Mesodermal cell (in vitro differentiated cells): ENCODE measurements at regions not wholly inside any gene's neighbourhood (a gene's known extent, or its start where the extent isn't known, plus 50 kb on each side); places are given as distances from the start of the nearest gene placed in this dataset.
A peak's percentile ranks its signal among the peaks of the same experiment; 100 is the strongest.

ENCODE experiments used
- H3K27ac ChIP-seq: 2 replicates; pipeline ENCODE4 v1.7.0; 2013; ENCODE audit warnings: mild to moderate bottlenecking, low read depth, low read length, moderate library complexity; ENCODE audit not compliant: severe bottlenecking
- H3K36me3 ChIP-seq: 2 replicates; pipeline ENCODE4 v1.7.1; 2013; ENCODE audit warnings: mild to moderate bottlenecking, low read length, moderate library complexity; ENCODE audit not compliant: control insufficient read depth, insufficient read depth
- H3K4me1 ChIP-seq: one replicate; pipeline ENCODE4 v1.7.1; 2013; ENCODE audit warnings: mild to moderate bottlenecking, low read length; ENCODE audit not compliant: insufficient read depth, control insufficient read depth, poor library complexity, severe bottlenecking
- H3K4me3 ChIP-seq: 2 replicates; pipeline ENCODE4 v1.7.0; 2013; ENCODE audit warnings: low read length, control low read depth, mild to moderate bottlenecking; ENCODE audit not compliant: insufficient read depth, poor library complexity, severe bottlenecking; ENCODE audit errors: extremely low read depth
- H3K9me3 ChIP-seq: 2 replicates; pipeline ENCODE4 v1.7.1; 2013; ENCODE audit warnings: mild to moderate bottlenecking, low read length, moderate library complexity; ENCODE audit not compliant: control insufficient read depth
- WGBS, 2 experiments: methylation state at CpG; one replicate each; pipeline ENCODE4 v1.1.5; 2013; ENCODE audit warnings: missing lambda C conversion rate in 2 of 2; ENCODE audit not compliant: insufficient coverage in 2 of 2; 5-methylcytosine and 5-hydroxymethylcytosine counted together

- H3K4me1 ChIP-seq, result peaks cover 26% of the 10 kb centered on the region
- no peaks in the 10 kb centered on the region for H3K36me3 ChIP-seq
- H3K27ac ChIP-seq, result no peak overlapping the region
- no peak overlapping the region for H3K4me3 ChIP-seq
- no peaks in the 10 kb centered on the region for H3K9me3 ChIP-seq
- WGBS, 2 experiments, result 80 to 100% methylated on average over 3 to 4 of the region's 4 CpGs
Observed at GRCh38 chr15:62617741-62618140, 424.8 kb upstream of the TPM1 start.

DNA sequence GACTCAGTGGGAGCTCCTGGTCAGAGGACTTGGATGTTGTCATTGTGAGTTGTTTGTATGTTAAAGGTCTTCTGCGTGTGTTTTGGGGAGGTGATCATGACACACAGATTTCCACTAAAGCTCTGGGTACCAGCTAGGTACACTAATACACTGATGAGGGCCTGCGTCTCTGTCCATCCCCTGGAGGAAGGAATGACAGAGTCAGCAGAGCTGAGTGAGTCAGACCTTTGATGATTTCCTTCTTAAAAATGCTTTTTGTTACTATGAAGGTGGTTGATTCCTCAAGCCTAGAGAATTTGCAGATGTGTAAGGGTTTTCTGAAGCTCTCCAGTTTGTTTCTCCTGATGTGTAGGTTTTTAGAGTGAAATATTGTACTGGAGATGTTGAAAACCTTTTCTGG, 424.1 kb upstream of the TPM1 start:
- H3K27ac ChIP-seq, result peak overlapping the region; percentile 72
- H3K4me3 ChIP-seq, result no peak overlapping the region
- WGBS, 2 experiments, result 82% methylated on average over 1 of the region's 2 CpGs; no CpG with 5 or more reads in 1 of the 2 experiments
- H3K36me3 ChIP-seq, result no peaks in the 10 kb centered on the region
- peaks cover 26% of the 10 kb centered on the region for H3K4me1 ChIP-seq
- no peaks in the 10 kb centered on the region for H3K9me3 ChIP-seq

GRCh38 chr15:62618846-62619504, 423.6 kb upstream of the TPM1 start:
- no peaks in the 10 kb centered on the region for H3K36me3 ChIP-seq
- WGBS, 2 experiments, result 100% methylated on average over 1 of the region's 5 CpGs; no CpG with 5 or more reads in 1 of the 2 experiments
- no peaks in the 10 kb centered on the region for H3K9me3 ChIP-seq
- H3K4me3 ChIP-seq, result no peak overlapping the region
- H3K4me1 ChIP-seq, result peaks cover 26% of the 10 kb centered on the region
- H3K27ac ChIP-seq, result peak overlapping the region; percentile 72

DNA sequence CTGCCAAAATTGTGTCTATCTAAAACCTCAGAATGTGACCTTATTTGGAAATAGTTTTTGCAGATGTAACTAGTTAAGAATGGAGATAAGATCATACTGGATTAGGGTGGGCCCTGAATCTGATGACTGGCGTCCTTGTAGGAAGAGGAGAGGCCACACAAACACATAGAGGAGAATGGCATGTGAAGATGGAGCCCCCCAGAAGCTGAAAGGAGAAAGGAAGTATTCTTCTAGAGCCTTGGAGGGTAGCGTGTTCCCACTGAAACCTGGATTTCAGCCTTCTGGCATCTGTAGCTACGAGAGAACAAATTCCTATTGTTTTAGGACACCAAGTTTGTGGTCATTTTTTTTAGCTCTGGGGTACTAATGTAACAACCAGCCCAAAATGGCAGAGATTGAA, 423.0 kb upstream of the TPM1 start:
- H3K9me3 ChIP-seq, result no peaks in the 10 kb centered on the region
- no peak overlapping the region for H3K4me3 ChIP-seq
- H3K36me3 ChIP-seq, result no peaks in the 10 kb centered on the region
- no peak overlapping the region for H3K27ac ChIP-seq
- 93 to 97% methylated on average over 3 of the region's 3 CpGs for WGBS, 2 experiments
- H3K4me1 ChIP-seq, result peaks cover 26% of the 10 kb centered on the region

DNA sequence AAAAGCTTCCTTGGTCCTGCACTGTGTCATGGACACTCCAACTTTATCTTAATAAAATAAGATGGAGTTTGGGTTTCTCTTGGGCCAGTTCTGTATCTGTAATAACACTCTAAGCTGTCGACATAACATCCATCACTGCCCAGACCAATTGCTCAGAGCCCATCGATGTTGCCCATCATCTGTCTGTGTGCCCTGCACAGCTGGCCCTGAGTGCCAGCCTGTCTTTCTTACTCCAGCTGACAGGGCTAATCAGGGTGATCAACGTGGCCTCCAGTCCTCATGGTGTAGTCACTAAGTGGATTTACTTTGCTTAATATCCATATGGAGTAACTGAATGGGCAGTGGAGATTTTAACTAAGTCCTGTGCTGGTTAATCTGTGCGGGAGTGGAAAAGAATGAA, 419.8 kb upstream of the TPM1 start:
- WGBS, 2 experiments, result 86 to 95% methylated on average over 3 to 4 of the region's 4 CpGs
- H3K9me3 ChIP-seq, result no peaks in the 10 kb centered on the region
- H3K4me3 ChIP-seq, result no peak overlapping the region
- H3K4me1 ChIP-seq, result peaks cover 18% of the 10 kb centered on the region
- H3K27ac ChIP-seq, result no peak overlapping the region
- H3K36me3 ChIP-seq, result no peaks in the 10 kb centered on the region

- no peaks in the 10 kb centered on the region for H3K36me3 ChIP-seq
- no peaks in the 10 kb centered on the region for H3K4me1 ChIP-seq
- no peak overlapping the region for H3K4me3 ChIP-seq
- 83 to 91% methylated on average over 4 to 7 of the region's 7 CpGs for WGBS, 2 experiments
- no peaks in the 10 kb centered on the region for H3K9me3 ChIP-seq
- no peak overlapping the region for H3K27ac ChIP-seq
Observed at GRCh38 chr15:62624547-62625378, 417.8 kb upstream of the TPM1 start.

- Histone ChIP-seq H3K27ac (no peak overlapping the region), H3K4me1 (no peaks in the 10 kb centered on the region), H3K9me3 (no peaks in the 10 kb centered on the region), H3K4me3 (no peak overlapping the region), H3K36me3 (no peaks in the 10 kb centered on the region)
- WGBS, 2 experiments, result 81 to 88% methylated on average over 6 to 9 of the region's 9 CpGs
Observed at GRCh38 chr15:62625429-62626033, 417.0 kb upstream of the TPM1 start.

DNA sequence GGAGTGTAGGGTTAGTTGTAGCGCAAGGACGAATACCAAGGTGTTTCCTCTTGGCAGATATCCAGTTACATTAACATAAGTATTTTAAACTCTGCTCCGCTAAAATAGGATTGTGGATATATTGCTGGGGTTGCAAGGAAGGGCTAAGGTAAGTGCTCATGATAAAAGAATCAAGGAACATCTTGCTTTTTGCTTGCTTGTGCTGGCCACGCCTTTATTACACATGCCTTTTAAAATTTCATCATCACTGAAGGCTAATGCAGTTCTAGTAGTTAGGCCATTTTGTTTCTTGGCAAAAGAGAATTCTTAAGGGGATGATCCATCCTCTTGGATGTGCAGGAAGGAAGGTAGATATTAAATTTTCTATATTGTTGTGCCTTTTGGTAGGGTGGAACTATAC, 415.6 kb upstream of the TPM1 start:
- no peak overlapping the region for H3K4me3 ChIP-seq
- no peaks in the 10 kb centered on the region for H3K4me1 ChIP-seq
- no peaks in the 10 kb centered on the region for H3K36me3 ChIP-seq
- H3K27ac ChIP-seq, result no peak overlapping the region
- WGBS, 2 experiments, result no CpG with 5 or more reads among the region's 4 CpGs
- no peaks in the 10 kb centered on the region for H3K9me3 ChIP-seq

DNA sequence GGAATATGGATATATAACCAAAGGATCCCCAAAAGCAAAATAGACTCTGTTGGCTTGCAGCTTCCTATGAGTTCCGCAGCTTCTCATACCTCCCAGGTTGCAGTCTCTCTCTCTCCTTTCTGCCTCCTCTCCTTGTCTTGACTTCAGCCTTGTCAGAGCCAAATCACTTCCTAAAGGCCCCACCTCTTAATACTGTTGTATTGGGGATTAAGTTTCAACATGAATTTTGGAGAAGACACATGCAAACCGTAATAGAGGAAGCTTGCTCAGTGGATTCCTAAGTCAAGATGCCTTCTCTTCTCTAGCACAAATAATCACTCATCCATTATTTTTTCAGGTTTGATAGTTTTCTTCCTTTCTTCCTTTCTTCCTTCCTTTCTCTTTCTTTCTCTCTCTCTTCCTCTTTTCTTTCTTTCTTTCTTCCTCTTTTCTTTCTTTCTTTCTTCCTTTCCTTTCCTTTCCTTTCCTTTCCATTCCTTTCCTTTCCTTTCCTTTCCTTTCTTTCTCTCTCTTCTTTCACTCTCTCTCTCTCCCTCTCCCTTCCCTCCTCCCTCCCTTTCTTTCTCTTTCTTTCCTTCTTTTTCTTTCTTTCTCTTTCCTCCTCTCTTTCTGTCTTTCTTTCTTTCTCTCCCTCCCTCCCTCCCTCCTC, 411.3 kb upstream of the TPM1 start:
- WGBS, 2 experiments, result 83% methylated on average over 1 of the region's 2 CpGs
- H3K4me3 ChIP-seq, result no peak overlapping the region
- no peak overlapping the region for H3K27ac ChIP-seq
- H3K9me3 ChIP-seq, result no peaks in the 10 kb centered on the region
- no peaks in the 10 kb centered on the region for H3K36me3 ChIP-seq
- no peaks in the 10 kb centered on the region for H3K4me1 ChIP-seq

GRCh38 chr15:62636823-62637573, 405.5 kb upstream of the TPM1 start:
- H3K4me1 ChIP-seq, result no peaks in the 10 kb centered on the region
- 86 to 95% methylated on average over 2 to 3 of the region's 9 CpGs for WGBS, 2 experiments
- H3K27ac ChIP-seq, result no peak overlapping the region
- H3K4me3 ChIP-seq, result no peak overlapping the region
- no peaks in the 10 kb centered on the region for H3K9me3 ChIP-seq
- H3K36me3 ChIP-seq, result no peaks in the 10 kb centered on the region
